Immature natural killer cell (primary cell): ENCODE measurements at regions not wholly inside any gene's neighbourhood (a gene's known extent, or its start where the extent isn't known, plus 50 kb on each side); places are given as distances from the start of the nearest gene placed in this dataset.

Source experiments
- DNase-seq, 3 donors: peaks; one replicate each; pipeline ENCODE4 v3.0.0; 2022; ENCODE audit warnings: mixed read lengths in 1 of 3
- H3K27ac Mint-ChIP-seq, 6 donors: one replicate each; pipeline ENCODE4 v1.8.0; 2020; ENCODE audit warnings: mixed read lengths in 6 of 6, mild to moderate bottlenecking in 5 of 6, inconsistent platforms in 4 of 6, moderate library complexity in 3 of 6
- H3K27me3 Mint-ChIP-seq, 3 donors: one replicate each; pipeline ENCODE4 v1.8.0; 2020 to 2021; ENCODE audit warnings: low read depth in 3 of 3, mild to moderate bottlenecking in 3 of 3, mixed read lengths in 3 of 3, moderate library complexity in 3 of 3, inconsistent platforms in 1 of 3
- H3K36me3 Mint-ChIP-seq, 3 donors: one replicate each; pipeline ENCODE4 v1.8.0; 2020; ENCODE audit warnings: mixed read lengths in 3 of 3, inconsistent platforms in 2 of 3, mild to moderate bottlenecking in 2 of 3
- H3K4me1 Mint-ChIP-seq, 2 donors: one replicate each; pipeline ENCODE4 v1.8.0; 2020; ENCODE audit warnings: inconsistent platforms in 2 of 2, mild to moderate bottlenecking in 2 of 2, mixed read lengths in 2 of 2, moderate library complexity in 1 of 2
- H3K4me3 Mint-ChIP-seq, 5 donors: one replicate each; pipeline ENCODE4 v1.8.0; 2020; ENCODE audit warnings: mild to moderate bottlenecking in 5 of 5, mixed read lengths in 5 of 5, inconsistent platforms in 3 of 5, moderate library complexity in 3 of 5
- H3K9me3 Mint-ChIP-seq, 6 donors: one replicate each; pipeline ENCODE4 v1.8.0; 2020; ENCODE audit warnings: mild to moderate bottlenecking in 6 of 6, mixed read lengths in 6 of 6, inconsistent platforms in 4 of 6, moderate library complexity in 3 of 6

GRCh38 chr1:229752679-229753078 lies 126.6 kb downstream of the URB2 start:
- Mint-ChIP-seq H3K36me3 (peaks cover 0 to 4% (median 0%) of the 10 kb centered on the region in 3 donors), H3K4me1 (peaks cover 4 to 12% of the 10 kb centered on the region in 2 donors), H3K9me3 (no peaks in the 10 kb centered on the region), H3K27me3 (peaks cover 2 to 8% (median 3%) of the 10 kb centered on the region in 3 donors), H3K27ac (no peak overlapping the region), H3K4me3 (no peak overlapping the region)
- no peak for DNase-seq

- Mint-ChIP-seq H3K36me3 (peaks cover 0 to 2% (median 0%) of the 10 kb centered on the region in 3 donors), H3K27ac (peak overlapping the region in 2 of 6 donors; percentile 9 to 31), H3K9me3 (no peaks in the 10 kb centered on the region)
Observed at GRCh38 chr1:229753764-229754551, 127.9 kb downstream of the URB2 start.

GRCh38 chr1:229756666-229757065 lies 130.6 kb downstream of the URB2 start:
- H3K9me3 Mint-ChIP-seq: peaks cover 0 to 1% (median 0%) of the 10 kb centered on the region in 6 donors
- H3K4me3 Mint-ChIP-seq: no peak overlapping the region
- H3K27ac Mint-ChIP-seq: no peak overlapping the region
- peaks cover 4 to 12% of the 10 kb centered on the region in 2 donors for H3K4me1 Mint-ChIP-seq
- H3K36me3 Mint-ChIP-seq: no peaks in the 10 kb centered on the region
- DNase-seq: no peak
- H3K27me3 Mint-ChIP-seq: peaks cover 0 to 2% (median 2%) of the 10 kb centered on the region in 3 donors

More at GRCh38 chr1:229753764-229754551, 127.9 kb downstream of the URB2 start:
- peaks cover 4 to 12% of the 10 kb centered on the region in 2 donors for H3K4me1 Mint-ChIP-seq
- peaks cover under 1 to 3% (median 2%) of the 10 kb centered on the region in 3 donors for H3K27me3 Mint-ChIP-seq
- H3K4me3 Mint-ChIP-seq: peak overlapping the region; percentile 16 to 65 (median 49)
- no peak for DNase-seq

GRCh38 chr1:229757226-229757625 lies 131.2 kb downstream of the URB2 start:
- Mint-ChIP-seq H3K36me3 (no peaks in the 10 kb centered on the region), H3K4me1 (peaks cover 4 to 12% of the 10 kb centered on the region in 2 donors), H3K4me3 (no peak overlapping the region), H3K9me3 (peaks cover 0 to 1% (median 0%) of the 10 kb centered on the region in 6 donors), H3K27ac (no peak overlapping the region), H3K27me3 (peaks cover 0 to 2% (median 2%) of the 10 kb centered on the region in 3 donors)
- no peak for DNase-seq

GRCh38 chr1:229758101-229759036 lies 132.3 kb downstream of the URB2 start:
- Mint-ChIP-seq H3K4me3 (no peak overlapping the region), H3K27me3 (peaks cover 2 to 3% (median 2%) of the 10 kb centered on the region in 3 donors), H3K36me3 (no peaks in the 10 kb centered on the region), H3K9me3 (peaks cover 0 to 1% (median 0%) of the 10 kb centered on the region in 6 donors), H3K4me1 (peaks cover 4 to 12% of the 10 kb centered on the region in 2 donors), H3K27ac (no peak overlapping the region)
- DNase-seq: no peak

- Mint-ChIP-seq H3K36me3 (no peaks in the 10 kb centered on the region), H3K27ac (no peak overlapping the region), H3K4me1 (peaks cover 3 to 5% of the 10 kb centered on the region in 2 donors), H3K27me3 (peaks cover 2 to 6% (median 2%) of the 10 kb centered on the region in 3 donors), H3K9me3 (peaks cover 0 to 1% (median 0%) of the 10 kb centered on the region in 6 donors), H3K4me3 (no peak overlapping the region)
- DNase-seq: no peak
Observed at GRCh38 chr1:229759037-229759435, 133.0 kb downstream of the URB2 start.

GRCh38 chr1:229759586-229759985 lies 133.5 kb downstream of the URB2 start:
- Mint-ChIP-seq H3K27me3 (peaks cover 2 to 6% (median 2%) of the 10 kb centered on the region in 3 donors), H3K4me3 (no peak overlapping the region)

GRCh38 chr1:229760478-229760996 lies 134.5 kb downstream of the URB2 start:
- DNase-seq: no peak
- Mint-ChIP-seq H3K27me3 (peaks cover 2 to 6% (median 2%) of the 10 kb centered on the region in 3 donors), H3K4me1 (no peaks in the 10 kb centered on the region), H3K36me3 (no peaks in the 10 kb centered on the region), H3K4me3 (no peak overlapping the region), H3K9me3 (peaks cover 0 to 1% (median 0%) of the 10 kb centered on the region in 6 donors), H3K27ac (no peak overlapping the region)

More at GRCh38 chr1:229759586-229759985, 133.5 kb downstream of the URB2 start:
- no peak overlapping the region for H3K27ac Mint-ChIP-seq
- no peaks in the 10 kb centered on the region for H3K36me3 Mint-ChIP-seq
- peaks cover 0 to 1% (median 0%) of the 10 kb centered on the region in 6 donors for H3K9me3 Mint-ChIP-seq
- DNase-seq: no peak
- H3K4me1 Mint-ChIP-seq: no peaks in the 10 kb centered on the region

- Mint-ChIP-seq H3K4me1 (no peaks in the 10 kb centered on the region), H3K27ac (no peak overlapping the region), H3K9me3 (peaks cover 0 to 1% (median 0%) of the 10 kb centered on the region in 6 donors)
Observed at GRCh38 chr1:229762891-229763290, 136.8 kb downstream of the URB2 start.

GRCh38 chr1:229768232-229768631 lies 142.2 kb downstream of the URB2 start:
- peaks cover 5 to 16% (median 6%) of the 10 kb centered on the region in 3 donors for H3K27me3 Mint-ChIP-seq
- H3K4me1 Mint-ChIP-seq: no peaks in the 10 kb centered on the region
- H3K36me3 Mint-ChIP-seq: no peaks in the 10 kb centered on the region
- no peak for DNase-seq
- no peak overlapping the region for H3K4me3 Mint-ChIP-seq
- H3K9me3 Mint-ChIP-seq: no peaks in the 10 kb centered on the region
- H3K27ac Mint-ChIP-seq: no peak overlapping the region

More at GRCh38 chr1:229762891-229763290, 136.8 kb downstream of the URB2 start:
- no peak for DNase-seq
- Mint-ChIP-seq H3K27me3 (peaks cover 2 to 6% (median 4%) of the 10 kb centered on the region in 3 donors), H3K4me3 (no peak overlapping the region), H3K36me3 (no peaks in the 10 kb centered on the region)

GRCh38 chr1:229769006-229769405 lies 143.0 kb downstream of the URB2 start:
- no peaks in the 10 kb centered on the region for H3K9me3 Mint-ChIP-seq
- H3K36me3 Mint-ChIP-seq: no peaks in the 10 kb centered on the region
- DNase-seq: no peak
- H3K27ac Mint-ChIP-seq: no peak overlapping the region
- H3K27me3 Mint-ChIP-seq: peaks cover 2 to 16% (median 6%) of the 10 kb centered on the region in 3 donors
- H3K4me3 Mint-ChIP-seq: no peak overlapping the region
- no peaks in the 10 kb centered on the region for H3K4me1 Mint-ChIP-seq

GRCh38 chr1:229769809-229770208 lies 143.8 kb downstream of the URB2 start:
- H3K27ac Mint-ChIP-seq: no peak overlapping the region
- no peaks in the 10 kb centered on the region for H3K36me3 Mint-ChIP-seq
- no peak for DNase-seq

GRCh38 chr1:229778794-229779193 lies 152.7 kb downstream of the URB2 start:
- peaks cover 0 to 9% (median 2%) of the 10 kb centered on the region in 3 donors for H3K27me3 Mint-ChIP-seq
- H3K36me3 Mint-ChIP-seq: no peaks in the 10 kb centered on the region
- no peaks in the 10 kb centered on the region for H3K9me3 Mint-ChIP-seq
- H3K4me3 Mint-ChIP-seq: no peak overlapping the region
- H3K4me1 Mint-ChIP-seq: no peaks in the 10 kb centered on the region
- H3K27ac Mint-ChIP-seq: no peak overlapping the region
- no peak for DNase-seq

More at GRCh38 chr1:229769809-229770208, 143.8 kb downstream of the URB2 start:
- H3K4me1 Mint-ChIP-seq: no peaks in the 10 kb centered on the region
- no peak overlapping the region for H3K4me3 Mint-ChIP-seq
- no peaks in the 10 kb centered on the region for H3K9me3 Mint-ChIP-seq
- peaks cover 2 to 16% (median 6%) of the 10 kb centered on the region in 3 donors for H3K27me3 Mint-ChIP-seq
